ENCODE measurements at regions not wholly inside any gene's neighbourhood (a gene's known extent, or its start where the extent isn't known, plus 50 kb on each side); places are given as distances from the start of the nearest gene placed in this dataset.

DNA sequence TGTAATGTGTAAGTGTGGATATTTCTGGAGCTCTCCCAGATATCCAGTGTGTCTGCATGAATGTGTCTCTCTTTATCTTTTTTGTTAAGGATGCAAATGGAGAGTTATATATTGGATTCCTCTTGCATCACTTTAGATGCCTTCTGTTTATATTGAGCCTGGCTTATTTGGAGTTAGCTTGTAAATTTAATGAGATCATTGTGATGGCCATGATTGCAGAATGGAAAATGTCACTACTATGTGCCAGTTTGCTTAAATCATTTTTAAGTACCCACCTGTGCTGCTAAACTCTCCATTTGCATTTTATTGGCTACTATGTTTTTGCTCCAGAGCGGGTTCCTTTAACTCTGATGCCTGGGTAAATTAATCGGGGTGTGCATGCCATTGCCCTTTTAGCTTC, 334.8 kb downstream of the UTRN start:
- Histone ChIP-seq H3K4me1 (no peaks in the 10 kb centered on the region), H3K36me3 (no peaks in the 10 kb centered on the region), H3K27ac (no peak overlapping the region), H3K4me3 (no peak overlapping the region), H3K9me3 (no peaks in the 10 kb centered on the region), H3K27me3 (no peaks in the 10 kb centered on the region)
- intact Hi-C loops (cut with DNase I): no loop called here
- TF ChIP-seq POLR2AphosphoS5 (IDR thresholded peaks at IDR 0.05; ENCODE audit: insufficient read depth in 1 of 2, low read depth in 1 of 2): no peak
- no peak for DNase-seq (ENCODE audit: extremely low spot score in 2 of 2)

DNA sequence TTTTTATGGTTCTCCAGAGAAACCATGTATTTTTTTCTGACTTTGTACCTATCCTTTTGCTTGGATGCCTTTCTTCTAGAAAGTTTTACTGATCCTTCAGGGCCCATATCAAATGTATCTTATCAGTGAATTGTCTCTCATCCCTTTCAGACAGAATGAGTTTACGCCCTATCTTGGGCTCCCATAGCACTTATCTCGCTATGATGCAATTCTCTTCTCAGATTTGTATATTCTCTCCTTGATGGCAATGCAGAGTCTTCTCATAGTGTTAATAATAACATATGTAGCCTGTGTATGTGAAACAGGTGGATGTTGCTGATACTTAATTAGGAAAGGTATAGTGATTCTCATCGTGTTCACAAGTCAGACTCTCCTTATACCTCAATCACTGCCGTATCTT, 336.2 kb downstream of the UTRN start:
- intact Hi-C loops (cut with DNase I): no loop called here
- no peaks in the 10 kb centered on the region for H3K9me3 ChIP-seq
- H3K27ac ChIP-seq: no peak overlapping the region
- no peak for TF ChIP-seq POLR2A (IDR thresholded peaks at IDR 0.05)
- no peak for TF ChIP-seq POLR2AphosphoS5 (IDR thresholded peaks at IDR 0.05; ENCODE audit: insufficient read depth in 1 of 2, low read depth in 1 of 2)
- TF ChIP-seq CTCF (IDR thresholded peaks at IDR 0.05): no peak
- no peak overlapping the region for H3K4me3 ChIP-seq
- no peak for DNase-seq (ENCODE audit: extremely low spot score in 2 of 2)
- H3K36me3 ChIP-seq: no peaks in the 10 kb centered on the region
- no peaks in the 10 kb centered on the region for H3K27me3 ChIP-seq
- no peaks in the 10 kb centered on the region for H3K4me1 ChIP-seq

DNA sequence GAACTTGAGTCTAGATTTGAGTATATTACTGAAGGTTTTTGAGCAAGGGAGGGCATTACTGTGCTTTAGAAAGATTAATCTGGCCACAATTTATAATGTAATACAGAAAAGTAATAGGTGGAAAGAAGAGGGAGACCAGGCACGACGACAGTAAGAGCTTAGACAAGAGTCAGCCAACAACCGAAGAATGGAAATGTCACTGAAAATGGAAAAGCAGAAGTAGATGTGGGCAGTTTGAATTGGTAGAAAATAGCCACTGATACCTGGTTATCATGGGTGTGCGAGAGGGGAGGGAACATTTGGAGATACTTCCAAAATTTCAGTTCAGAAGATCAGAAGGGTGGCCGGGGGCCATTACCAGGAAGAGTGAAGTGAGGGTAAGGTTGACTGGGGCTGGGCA, 339.1 kb downstream of the UTRN start:
- Histone ChIP-seq H3K4me3 (no peak overlapping the region), H3K9me3 (no peaks in the 10 kb centered on the region), H3K27ac (no peak overlapping the region), H3K4me1 (no peaks in the 10 kb centered on the region), H3K36me3 (no peaks in the 10 kb centered on the region), H3K27me3 (no peaks in the 10 kb centered on the region)
- intact Hi-C loops (cut with DNase I): no loop called here
- no peak for DNase-seq (ENCODE audit: extremely low spot score in 2 of 2)
- TF ChIP-seq POLR2A (IDR thresholded peaks at IDR 0.05): no peak
- no peak for TF ChIP-seq POLR2AphosphoS5 (IDR thresholded peaks at IDR 0.05; ENCODE audit: insufficient read depth in 1 of 2, low read depth in 1 of 2)
- TF ChIP-seq CTCF (IDR thresholded peaks at IDR 0.05): no peak

DNA sequence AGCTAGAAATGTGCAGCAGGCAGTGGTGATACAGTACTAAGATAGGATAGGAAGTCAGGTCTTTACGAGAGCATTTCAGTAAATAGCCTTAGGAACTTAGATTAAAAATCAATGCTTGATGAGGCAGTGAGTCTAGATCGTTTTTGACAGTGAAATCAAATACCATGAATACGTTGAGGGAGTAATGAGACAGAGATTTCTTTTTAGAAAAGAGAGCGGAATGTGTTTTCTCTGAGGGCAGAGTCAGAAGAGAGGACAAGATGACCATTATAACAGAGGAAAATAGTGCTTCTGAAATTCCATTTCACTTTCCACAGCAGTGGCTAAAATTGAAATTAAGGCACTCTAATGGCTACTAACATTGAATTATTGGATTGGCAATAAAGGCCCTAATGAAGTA, 339.6 kb downstream of the UTRN start:
- H3K4me3 ChIP-seq: no peak overlapping the region
- no peaks in the 10 kb centered on the region for H3K27me3 ChIP-seq
- H3K27ac ChIP-seq: no peak overlapping the region
- intact Hi-C loops (cut with DNase I): no loop called here
- H3K36me3 ChIP-seq: no peaks in the 10 kb centered on the region
- TF ChIP-seq POLR2A (IDR thresholded peaks at IDR 0.05) (no peak), POLR2AphosphoS5 (IDR thresholded peaks at IDR 0.05; ENCODE audit: insufficient read depth in 1 of 2, low read depth in 1 of 2) (no peak), CTCF (IDR thresholded peaks at IDR 0.05) (no peak)
- no peaks in the 10 kb centered on the region for H3K9me3 ChIP-seq
- H3K4me1 ChIP-seq: no peaks in the 10 kb centered on the region
- DNase-seq (ENCODE audit: extremely low spot score in 2 of 2): no peak

DNA sequence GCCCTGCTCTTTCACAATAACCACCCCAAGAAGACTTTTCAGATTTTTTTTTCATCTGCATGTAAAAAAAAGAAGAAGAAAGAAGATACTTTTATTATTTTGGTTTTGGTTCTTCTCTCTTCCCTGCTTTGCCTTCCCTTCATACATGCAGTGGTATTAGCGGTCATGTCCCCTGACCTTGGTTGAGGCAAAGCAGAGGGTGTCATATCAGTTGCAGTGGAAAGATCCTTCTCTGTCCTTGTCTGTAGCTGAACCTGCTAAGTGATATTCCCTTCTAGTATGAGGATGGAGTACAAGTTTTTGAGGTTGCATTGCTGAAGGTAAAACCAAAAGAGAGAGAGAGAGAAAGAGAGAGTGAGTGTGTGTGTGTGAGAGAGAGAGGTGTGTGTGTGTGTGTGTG, 345.7 kb downstream of the UTRN start:
- Histone ChIP-seq H3K27ac (no peak overlapping the region), H3K4me1 (no peaks in the 10 kb centered on the region), H3K27me3 (no peaks in the 10 kb centered on the region), H3K9me3 (no peaks in the 10 kb centered on the region), H3K36me3 (no peaks in the 10 kb centered on the region), H3K4me3 (no peak overlapping the region)
- TF ChIP-seq POLR2AphosphoS5 (IDR thresholded peaks at IDR 0.05; ENCODE audit: insufficient read depth in 1 of 2, low read depth in 1 of 2) (no peak), POLR2A (IDR thresholded peaks at IDR 0.05) (no peak), CTCF (IDR thresholded peaks at IDR 0.05) (no peak)
- intact Hi-C loops (cut with DNase I): loop anchor here (5.0 kb wide), 1 partner anchor 1689 kb away; no protein-coding TSS in a partner anchor
- no peak for DNase-seq (ENCODE audit: extremely low spot score in 2 of 2)

- Histone ChIP-seq H3K36me3 (no peaks in the 10 kb centered on the region), H3K27me3 (no peaks in the 10 kb centered on the region), H3K4me3 (no peak overlapping the region), H3K4me1 (no peaks in the 10 kb centered on the region), H3K27ac (no peak overlapping the region), H3K9me3 (no peaks in the 10 kb centered on the region)
- no peak for DNase-seq (ENCODE audit: extremely low spot score in 2 of 2)
- intact Hi-C loops (cut with DNase I): loop anchor here (5.0 kb wide), 1 partner anchor 1690 kb away; no protein-coding TSS in a partner anchor
- no peak for TF ChIP-seq CTCF (IDR thresholded peaks at IDR 0.05)
- TF ChIP-seq POLR2AphosphoS5 (IDR thresholded peaks at IDR 0.05; ENCODE audit: insufficient read depth in 1 of 2, low read depth in 1 of 2): no peak
- no peak for TF ChIP-seq POLR2A (IDR thresholded peaks at IDR 0.05)
Observed at GRCh38 chr6:144632266-144632665, 347.1 kb downstream of the UTRN start.

Measured in vagina (tissue), 2 donors.